Small intestine (tissue), 7 donors: ENCODE measurements at regions not wholly inside any gene's neighbourhood (a gene's known extent, or its start where the extent isn't known, plus 50 kb on each side); places are given as distances from the start of the nearest gene placed in this dataset.

ENCODE experiments used
- DNase-seq, 2 donors: peaks; one replicate each; pipeline versions ENCODE4 v3.0.0 to v3.0.0-alpha.2; 2013
- FAIRE-seq: peaks from 2 replicates; lab custom pipeline; 2012; peaks lifted over from hg19 to GRCh38; lab: Jason Lieb, UNC
- H3K27ac ChIP-seq, 3 donors: one replicate each; pipeline ENCODE4 v1.5.1; 2013; ENCODE audit warnings: low read length in 2 of 3, mild to moderate bottlenecking in 2 of 3, control low read depth in 1 of 3, inconsistent platforms in 1 of 3, low read depth in 1 of 3, moderate library complexity in 1 of 3
- H3K27me3 ChIP-seq, 3 donors: one replicate each; pipeline ENCODE4 v1.6.1; 2013; ENCODE audit warnings: low read length in 3 of 3, inconsistent platforms in 1 of 3; ENCODE audit not compliant: control insufficient read depth in 3 of 3, insufficient read depth in 3 of 3
- H3K36me3 ChIP-seq, 3 donors: one replicate each; pipeline ENCODE4 v1.6.1; 2013; ENCODE audit warnings: low read length in 3 of 3, inconsistent platforms in 1 of 3, low read depth in 1 of 3, mild to moderate bottlenecking in 1 of 3, moderate library complexity in 1 of 3; ENCODE audit not compliant: control insufficient read depth in 3 of 3, insufficient read depth in 2 of 3
- H3K4me1 ChIP-seq, 3 donors: one replicate each; pipeline ENCODE4 v1.6.1; 2013; ENCODE audit warnings: low read length in 2 of 3, inconsistent platforms in 1 of 3, low read depth in 1 of 3, mild to moderate bottlenecking in 1 of 3, moderate library complexity in 1 of 3; ENCODE audit not compliant: control insufficient read depth in 3 of 3, insufficient read depth in 2 of 3
- H3K4me3 ChIP-seq, 3 donors: one replicate each; pipeline ENCODE4 v1.5.1; 2013; ENCODE audit warnings: low read length in 3 of 3, control low read depth in 1 of 3, inconsistent platforms in 1 of 3, low read depth in 1 of 3, mild to moderate bottlenecking in 1 of 3, moderate library complexity in 1 of 3
- H3K9me3 ChIP-seq, 2 donors: one replicate each; pipeline ENCODE4 v1.6.1; 2013; ENCODE audit warnings: low read depth in 1 of 2, low read length in 1 of 2; ENCODE audit not compliant: control insufficient read depth in 2 of 2, insufficient read depth in 1 of 2
- WGBS, 3 donors: extraction: QIAGEN DNeasy Blood & Tissue Kit; methylation state at CpG; one replicate each; pipeline ENCODE4 v1.1.7; 2013; 5-methylcytosine and 5-hydroxymethylcytosine counted together
- donor health status: healthy with polysubstance abuse.
- donor health status: control.
- donor health status: control.
- donor health status: Bipolar disorder and iron deficiency.
- donor health status: healthy.

- no peaks in the 10 kb centered on the region for H3K27me3 ChIP-seq
- no peak overlapping the region for H3K27ac ChIP-seq
- FAIRE-seq = no peak
- 86 to 88% (median 88%) methylated on average over 8 of the region's 8 CpGs for WGBS, 3 donors
- peaks cover 0 to under 1% (median 0%) of the 10 kb centered on the region in 3 donors for H3K4me1 ChIP-seq
- H3K36me3 ChIP-seq = peaks cover 0 to 57% (median 0%) of the 10 kb centered on the region in 3 donors
- H3K4me3 ChIP-seq = no peak overlapping the region
- no peak for DNase-seq
- no peaks in the 10 kb centered on the region for H3K9me3 ChIP-seq
Measured at GRCh38 chr11:71186806-71187205, 65.6 kb downstream of the SHANK2 start.

GRCh38 chr11:71185411-71185810 lies 67.0 kb downstream of the SHANK2 start:
- Histone ChIP-seq H3K27me3 (no peaks in the 10 kb centered on the region), H3K36me3 (peaks cover 0 to 47% (median 0%) of the 10 kb centered on the region in 3 donors), H3K4me3 (no peak overlapping the region), H3K27ac (no peak overlapping the region), H3K9me3 (no peaks in the 10 kb centered on the region), H3K4me1 (peaks cover 0 to 4% (median 0%) of the 10 kb centered on the region in 3 donors)
- DNase-seq = no peak
- FAIRE-seq = no peak
- WGBS, 3 donors = 80 to 98% (median 80%) methylated on average over 3 of the region's 3 CpGs

DNA sequence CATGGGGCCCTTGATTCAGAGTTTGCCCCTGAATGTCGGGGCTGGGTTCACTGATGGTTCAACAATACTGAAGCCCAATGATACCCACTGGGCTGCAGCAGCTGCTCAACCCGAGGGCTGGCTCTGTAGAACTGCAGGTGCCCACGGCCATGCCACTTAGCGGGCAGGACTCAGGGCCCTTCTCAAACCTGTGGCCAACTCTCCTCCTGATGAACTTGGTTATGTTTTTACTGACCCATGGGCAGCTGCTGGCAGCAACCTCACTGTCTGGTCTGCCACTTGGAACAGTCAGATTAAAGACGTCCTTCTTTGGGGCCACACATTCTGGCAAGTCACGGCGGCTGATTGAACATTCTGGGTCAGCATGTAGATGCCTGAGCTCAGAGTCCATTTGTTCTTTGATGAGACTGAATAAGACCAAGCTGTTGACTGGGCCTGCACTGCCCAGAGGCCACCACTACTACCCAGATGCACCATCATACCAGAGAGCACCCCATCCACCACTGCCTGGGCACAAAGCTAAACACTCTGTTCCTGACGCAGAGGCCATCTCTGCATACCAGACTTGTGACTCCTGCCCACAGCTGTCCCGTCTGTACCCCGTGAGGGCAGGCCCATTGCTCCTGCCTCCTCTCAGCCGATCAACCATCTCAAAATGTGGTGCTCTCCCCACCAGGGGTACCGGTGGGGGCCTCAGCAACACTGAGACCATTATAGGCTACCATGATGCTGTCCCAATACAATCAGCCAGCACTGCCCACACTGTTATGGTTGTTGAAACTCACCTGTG lies 67.8 kb downstream of the SHANK2 start:
- FAIRE-seq = no peak
- no peak overlapping the region for H3K4me3 ChIP-seq

DNA sequence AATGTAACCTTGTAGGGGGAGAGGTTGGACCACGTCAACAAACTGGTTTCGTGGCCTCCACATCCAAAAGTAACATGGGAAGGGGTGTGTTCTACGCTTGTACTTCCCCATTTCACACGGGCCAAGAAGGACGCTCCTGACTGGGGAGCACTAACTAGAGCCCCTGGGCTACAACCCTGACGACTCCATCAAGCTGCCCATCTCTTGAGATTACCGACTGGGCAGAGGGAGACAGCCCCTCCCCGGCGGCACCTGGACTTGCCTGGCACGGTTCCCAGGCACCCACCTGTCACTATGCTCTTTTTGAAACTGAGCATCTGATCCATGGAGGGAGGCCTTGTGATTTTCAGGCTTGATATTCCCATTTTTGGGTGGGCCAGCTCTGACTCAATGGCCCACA lies 68.5 kb downstream of the SHANK2 start:
- H3K36me3 ChIP-seq = peaks cover 0 to 34% (median 0%) of the 10 kb centered on the region in 3 donors
- WGBS, 3 donors = 63 to 82% (median 75%) methylated on average over 10 of the region's 10 CpGs
- FAIRE-seq = no peak

More for the DNA sequence above, 67.8 kb downstream of the SHANK2 start:
- Histone ChIP-seq H3K27me3 (no peaks in the 10 kb centered on the region), H3K27ac (no peak overlapping the region), H3K9me3 (no peaks in the 10 kb centered on the region), H3K36me3 (peaks cover 0 to 39% (median 0%) of the 10 kb centered on the region in 3 donors), H3K4me1 (peaks cover 0 to 12% (median 3%) of the 10 kb centered on the region in 3 donors)
- WGBS, 3 donors = 92 to 94% (median 94%) methylated on average over 12 of the region's 12 CpGs
- DNase-seq = no peak

DNA sequence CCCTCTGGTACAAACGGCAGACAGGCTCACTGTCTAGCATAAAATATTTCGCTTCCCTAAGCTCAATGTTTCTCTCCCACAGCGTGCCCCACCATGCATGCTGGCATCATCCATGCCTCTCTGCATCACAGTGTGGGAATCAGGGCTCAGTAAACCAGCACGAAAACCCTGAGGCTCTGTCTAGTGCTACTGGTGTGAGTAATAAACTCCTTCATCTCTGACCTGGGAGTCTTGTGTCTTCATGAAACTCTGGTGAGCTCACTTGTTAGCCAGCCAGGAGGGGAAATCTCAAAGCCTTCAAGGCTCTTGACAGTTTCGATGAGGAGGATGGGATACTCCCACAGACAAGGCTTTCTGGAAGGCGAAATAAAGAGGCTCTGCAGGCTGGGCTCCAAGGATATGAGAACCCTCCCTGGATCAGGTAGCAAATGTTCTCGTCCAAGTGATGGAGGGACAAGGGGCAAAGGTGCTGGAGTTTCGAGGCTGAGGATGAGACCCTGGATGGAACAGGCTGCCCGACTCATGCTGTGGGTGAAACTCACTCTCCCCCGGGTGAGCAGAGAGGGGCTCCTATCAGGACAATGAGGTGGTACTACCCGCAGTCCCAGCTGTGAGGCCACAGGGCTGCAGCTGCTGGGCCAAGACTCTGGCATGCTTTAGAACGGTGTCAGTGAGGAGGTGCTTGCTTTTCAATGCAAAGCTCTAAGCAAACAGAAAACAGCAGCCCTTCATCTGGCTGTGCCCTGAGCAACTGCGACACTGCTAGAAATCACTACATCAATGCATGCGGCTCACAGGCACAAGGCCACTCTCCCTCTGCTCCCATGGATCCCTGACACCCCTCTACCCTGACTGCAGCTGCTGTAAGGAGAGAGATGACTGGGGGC lies 69.3 kb downstream of the SHANK2 start:
- Histone ChIP-seq H3K4me3 (no peak overlapping the region), H3K4me1 (peaks cover 0 to 16% (median 3%) of the 10 kb centered on the region in 3 donors), H3K27ac (no peak overlapping the region), H3K9me3 (no peaks in the 10 kb centered on the region), H3K27me3 (no peaks in the 10 kb centered on the region), H3K36me3 (peaks cover 0 to 29% (median 0%) of the 10 kb centered on the region in 3 donors)
- no peak for DNase-seq
- 86 to 92% (median 90%) methylated on average over 14 of the region's 14 CpGs for WGBS, 3 donors
- no peak for FAIRE-seq

More for the DNA sequence above, 68.5 kb downstream of the SHANK2 start:
- DNase-seq = no peak
- no peaks in the 10 kb centered on the region for H3K9me3 ChIP-seq
- no peak overlapping the region for H3K4me3 ChIP-seq
- peaks cover 0 to 16% (median 3%) of the 10 kb centered on the region in 3 donors for H3K4me1 ChIP-seq
- H3K27ac ChIP-seq = no peak overlapping the region
- H3K27me3 ChIP-seq = no peaks in the 10 kb centered on the region

GRCh38 chr11:71181566-71181965 lies 70.8 kb downstream of the SHANK2 start:
- H3K27ac ChIP-seq = no peak overlapping the region
- DNase-seq (no peak), FAIRE-seq (no peak)
- no peaks in the 10 kb centered on the region for H3K9me3 ChIP-seq
- peaks cover 0 to 16% (median 3%) of the 10 kb centered on the region in 3 donors for H3K4me1 ChIP-seq
- 89 to 93% (median 92%) methylated on average over 14 of the region's 14 CpGs for WGBS, 3 donors
- no peak overlapping the region for H3K4me3 ChIP-seq
- peaks cover 0 to 25% (median 0%) of the 10 kb centered on the region in 3 donors for H3K36me3 ChIP-seq
- no peaks in the 10 kb centered on the region for H3K27me3 ChIP-seq

DNA sequence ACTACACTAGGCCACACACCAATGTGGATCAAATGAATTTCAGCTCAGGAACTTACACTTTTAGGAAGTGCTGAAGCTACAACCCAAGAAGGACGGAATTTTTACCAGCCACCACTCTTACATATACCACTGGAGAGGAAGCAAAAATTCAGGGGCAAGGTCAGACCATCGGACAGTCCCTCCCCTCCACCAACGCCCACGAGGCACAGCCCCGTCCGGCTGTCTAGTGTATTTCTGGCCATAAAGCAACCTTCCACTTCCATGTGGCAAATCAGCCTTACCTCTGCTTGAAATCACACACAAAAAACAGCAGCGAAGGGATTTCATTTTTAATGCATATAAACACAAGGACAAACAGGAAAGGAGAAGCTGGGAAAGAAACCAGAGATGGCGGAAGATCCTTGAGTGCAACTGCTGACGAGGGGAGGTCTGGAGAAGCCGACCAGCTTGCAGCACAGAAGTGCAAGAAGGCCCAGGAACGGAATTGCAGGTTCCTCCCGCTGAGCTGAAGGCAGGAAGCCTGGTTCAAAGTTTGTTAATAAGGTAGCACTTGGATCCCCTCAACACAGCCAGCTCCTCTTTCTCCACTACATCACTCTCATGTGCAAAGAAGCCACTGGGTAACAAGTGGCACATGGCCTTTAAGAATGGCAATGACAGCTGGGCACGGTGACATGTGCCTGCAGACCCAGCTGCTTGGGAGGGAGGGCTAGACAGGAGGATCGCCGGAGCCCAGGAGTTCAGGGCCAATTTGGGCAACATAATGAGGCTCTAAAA lies 71.5 kb downstream of the SHANK2 start:
- peaks cover 0 to 16% (median 3%) of the 10 kb centered on the region in 3 donors for H3K4me1 ChIP-seq
- H3K36me3 ChIP-seq = peaks cover 0 to 20% (median 0%) of the 10 kb centered on the region in 3 donors
- peaks cover 0 to 2% of the 10 kb centered on the region in 2 donors for H3K9me3 ChIP-seq
- H3K4me3 ChIP-seq = no peak overlapping the region
- WGBS, 3 donors = 60 to 83% (median 70%) methylated on average over 15 of the region's 15 CpGs
- H3K27ac ChIP-seq = peak overlapping the region in 1 of 3 donors; percentile 11
- DNase-seq (no peak), FAIRE-seq (no peak)
- H3K27me3 ChIP-seq = no peaks in the 10 kb centered on the region
